Panc1 (cell line): ENCODE measurements at regions not wholly inside any gene's neighbourhood (a gene's known extent, or its start where the extent isn't known, plus 50 kb on each side); places are given as distances from the start of the nearest gene placed in this dataset.

Source experiments
- ATAC-seq: fragments of 200-7000 bp; cut with Tn5 transposase; 2 replicates; pipeline ENCODE4 v1.9.1; 2020; ENCODE audit warnings: mild to moderate bottlenecking, moderate library complexity
- BruUV-seq: library from RNA; stranded (reverse); fragments of 400-500 nt; replicated peaks from 2 replicates; lab custom pipeline; 2021; lab: Mats Ljungman, UMichigan
- CTCF ChIA-PET: fragments of 300-600 bp; sonication (Branson Sonifier 250); formaldehyde crosslinking; loops from one replicate; lab custom pipeline; 2022; ENCODE audit warnings: antibody characterized with exemption; lab: Charles Lee
- POLR2A ChIA-PET: fragments of 300-600 bp; sonication (Branson Sonifier 250); formaldehyde crosslinking; loops from one replicate; lab custom pipeline; 2022; ENCODE audit warnings: antibody characterized with exemption; lab: Charles Lee
- DNase-seq: peaks from one replicate; pipeline ENCODE4 v3.0.0-alpha.2; 2010; ENCODE audit warnings: low read depth, low spot score
- H3K27ac ChIP-seq: 2 replicates; pipeline ENCODE4 v1.5.1; 2011; ENCODE audit warnings: mild to moderate bottlenecking, low read length, inconsistent platforms
- H3K27me3 ChIP-seq: fragments of 200-500 bp; sonication (Bioruptor generic); 2 replicates; pipeline ENCODE4 v1.6.0; 2014; ENCODE audit warnings: low read length, inconsistent platforms; ENCODE audit not compliant: control insufficient read depth, insufficient read depth
- H3K36me3 ChIP-seq: fragments of 200-500 bp; sonication (Bioruptor generic); 2 replicates; pipeline ENCODE4 v1.5.1; 2014; ENCODE audit warnings: inconsistent platforms, mild to moderate bottlenecking, low read length, moderate library complexity; ENCODE audit not compliant: control insufficient read depth, insufficient read depth
- H3K4me1 ChIP-seq: 2 replicates; pipeline ENCODE4 v1.5.1; 2011; ENCODE audit warnings: inconsistent platforms, mild to moderate bottlenecking, low read length, moderate library complexity; ENCODE audit not compliant: control insufficient read depth, insufficient read depth
- H3K4me3 ChIP-seq, 2 experiments: 2 replicates each; pipeline ENCODE4 v1.5.1; 2011 to 2012; ENCODE audit warnings: low read depth in 2 of 2, low read length in 2 of 2, mild to moderate bottlenecking in 2 of 2, inconsistent platforms in 1 of 2, moderate library complexity in 1 of 2
- H3K9me3 ChIP-seq: fragments of 200-500 bp; sonication (Bioruptor generic); 2 replicates; pipeline ENCODE4 v1.5.1; 2014; ENCODE audit warnings: low read depth, mild to moderate bottlenecking, inconsistent platforms, low read length, moderate library complexity; ENCODE audit not compliant: control insufficient read depth, insufficient read depth
- CTCF ChIP-seq: fragments of 450-650 bp; IDR thresholded peaks from 2 replicates; pipeline ENCODE4 v1.5.1; 2017; ENCODE audit warnings: mild to moderate bottlenecking
- POLR2AphosphoS5 ChIP-seq: IDR thresholded peaks from 2 replicates; pipeline ENCODE4 v1.6.1; 2012; ENCODE audit warnings: mild to moderate bottlenecking, low read depth, low read length, moderate library complexity
- REST ChIP-seq, 2 experiments: IDR thresholded peaks; 2 replicates each; pipeline ENCODE4 v1.6.1; 2011 to 2012; ENCODE audit warnings: low read depth in 2 of 2, control low read depth in 1 of 2, low read length in 1 of 2, mild to moderate bottlenecking in 1 of 2, moderate library complexity in 1 of 2; ENCODE audit not compliant: insufficient read depth in 1 of 2
- SIN3A ChIP-seq: IDR thresholded peaks from 2 replicates; pipeline ENCODE4 v1.6.1; 2012; ENCODE audit warnings: low read depth, mild to moderate bottlenecking, low read length, moderate library complexity, borderline replicate concordance; ENCODE audit not compliant: insufficient read depth
- TCF7L2 ChIP-seq: IDR thresholded peaks from 2 replicates; pipeline ENCODE4 v1.6.1; 2011; ENCODE audit warnings: mild to moderate bottlenecking, low read depth, low read length, inconsistent platforms
- in situ Hi-C: cut with HindIII; loops from 2 replicates; pipeline ENCODE4 v1.10.0; 2016; ENCODE audit warnings: low sequenced_read_pairs, low pct_unique_long_range_greater_than_20kb
- intact Hi-C: fragments of 100-400 bp; cut with micrococcal nuclease; formaldehyde crosslinking; loops from one replicate; pipeline ENCODE4 v1.10.0; 2022; ENCODE audit not compliant: unreplicated experiment

- no peak for TF ChIP-seq TCF7L2
- in situ Hi-C loops (no loop called here), intact Hi-C loops (no loop called here)
- no peaks in the 10 kb centered on the region for H3K36me3 ChIP-seq
- no TSS peak for BruUV-seq
- POLR2A ChIA-PET = no interaction called here
- no peaks in the 10 kb centered on the region for H3K9me3 ChIP-seq
- no peak for ATAC-seq
- no peak overlapping the region for H3K27ac ChIP-seq
- no peak overlapping the region for H3K4me3 ChIP-seq
- H3K27me3 ChIP-seq = no peaks in the 10 kb centered on the region
- H3K4me1 ChIP-seq = no peaks in the 10 kb centered on the region
- DNase-seq = no peak
- CTCF ChIA-PET = no interaction called here
These were observed 171.7 kb downstream of the FGF1 start for GRCh38 chr5:142514196-142514595.

- Histone ChIP-seq H3K27me3 (no peaks in the 10 kb centered on the region), H3K4me1 (0 out of 2 replicates have a peak, but pooled peaks cover 3% of the 10 kb centered on the region), H3K9me3 (no peaks in the 10 kb centered on the region), H3K4me3 (no peak overlapping the region), H3K36me3 (no peaks in the 10 kb centered on the region), H3K27ac (0 out of 2 replicates have a peak overlapping the region, but pooled peaks have one; percentile 2)
- no peak for TF ChIP-seq SIN3A
- TF ChIP-seq REST (IDR thresholded peaks at IDR 0.05; ENCODE audit: insufficient read depth in 1 of 2, low read depth in 2 of 2, low read length in 1 of 2) = no peak
- no peak for TF ChIP-seq CTCF
- no peak for TF ChIP-seq POLR2AphosphoS5
- TF ChIP-seq TCF7L2 = no peak
- BruUV-seq = no TSS peak
- in situ Hi-C loops (no loop called here), intact Hi-C loops (no loop called here)
- POLR2A ChIA-PET = no interaction called here
- DNase-seq = peak; percentile 43
- ATAC-seq = peak; percentile 91
- CTCF ChIA-PET = interaction anchor here (0.5 to 0.7 kb wide), 2 partner anchors 201 to 334 kb away, joined by 3 to 5 read pairs; no protein-coding TSS in a partner anchor
These were observed 173.5 kb downstream of the FGF1 start for GRCh38 chr5:142512043-142513042.

- no peak for ATAC-seq
- Histone ChIP-seq H3K4me3 (no peak overlapping the region), H3K9me3 (no peaks in the 10 kb centered on the region), H3K27ac (no peak overlapping the region), H3K27me3 (no peaks in the 10 kb centered on the region), H3K4me1 (0 out of 2 replicates have a peak, but pooled peaks cover 3% of the 10 kb centered on the region), H3K36me3 (no peaks in the 10 kb centered on the region)
- ChIA-PET POLR2A (no interaction called here), CTCF (interaction anchor here (0.5 kb wide), 1 partner anchor 333 kb away, joined by 5 read pairs; no protein-coding TSS in a partner anchor)
- DNase-seq = no peak
- in situ Hi-C loops = no loop called here
- no peak for TF ChIP-seq CTCF
- TF ChIP-seq SIN3A = no peak
- TF ChIP-seq TCF7L2 = no peak
- BruUV-seq = no TSS peak
- intact Hi-C loops = no loop called here
These were observed 174.5 kb downstream of the FGF1 start for GRCh38 chr5:142511358-142511757.
